Right lung (tissue), 2 donors: ENCODE measurements at regions not wholly inside any gene's neighbourhood (a gene's known extent, or its start where the extent isn't known, plus 50 kb on each side); places are given as distances from the start of the nearest gene placed in this dataset.

ENCODE experiments used
- DNase-seq, 2 donors: peaks; one replicate each; pipeline ENCODE4 v3.0.0-alpha.2; 2013

- no peak for DNase-seq
These were observed 119.0 kb downstream of the SUCNR1 start for GRCh38 chr3:151992326-151993041.

GRCh38 chr3:151995091-151995490, 121.6 kb downstream of the SUCNR1 start:
- DNase-seq: peak; percentile 13 to 45

GRCh38 chr3:151998744-151999143, 125.3 kb downstream of the SUCNR1 start:
- no peak for DNase-seq

- DNase-seq: no peak
These were observed 126.5 kb downstream of the SUCNR1 start for GRCh38 chr3:151999936-152000335.

GRCh38 chr3:152011812-152012735, 138.6 kb downstream of the SUCNR1 start:
- no peak for DNase-seq

GRCh38 chr3:152019508-152019907, 146.1 kb downstream of the SUCNR1 start:
- DNase-seq: no peak

- no peak for DNase-seq
These were observed 148.6 kb downstream of the SUCNR1 start for GRCh38 chr3:152021951-152022461.

- DNase-seq: peak in 1 of 2 donors; percentile 14
These were observed 152.7 kb downstream of the SUCNR1 start for GRCh38 chr3:152026033-152026556.

GRCh38 chr3:152030320-152030719, 156.9 kb downstream of the SUCNR1 start:
- DNase-seq: no peak

- DNase-seq: no peak
These were observed 157.9 kb downstream of the SUCNR1 start for GRCh38 chr3:152031321-152031720.

GRCh38 chr3:152037297-152037696, 163.9 kb downstream of the SUCNR1 start:
- DNase-seq: no peak

- DNase-seq: no peak
These were observed 164.5 kb downstream of the SUCNR1 start for GRCh38 chr3:152037953-152038352.

GRCh38 chr3:152038490-152038889, 165.0 kb downstream of the SUCNR1 start:
- DNase-seq: no peak

- no peak for DNase-seq
These were observed 166.4 kb downstream of the SUCNR1 start for GRCh38 chr3:152039887-152040286.

- DNase-seq: no peak
These were observed 166.9 kb downstream of the SUCNR1 start for GRCh38 chr3:152040319-152040718.

- DNase-seq: no peak
These were observed 170.2 kb downstream of the SUCNR1 start for GRCh38 chr3:152043620-152044019.

GRCh38 chr3:152046280-152046679, 172.8 kb downstream of the SUCNR1 start:
- DNase-seq: no peak

GRCh38 chr3:152047465-152047864, 174.0 kb downstream of the SUCNR1 start:
- no peak for DNase-seq

- no peak for DNase-seq
These were observed 175.4 kb downstream of the SUCNR1 start for GRCh38 chr3:152048831-152049230.

GRCh38 chr3:152050903-152051302, 177.5 kb downstream of the SUCNR1 start:
- DNase-seq: no peak

- DNase-seq: no peak
These were observed 178.3 kb downstream of the SUCNR1 start for GRCh38 chr3:152051501-152052404.
